ENCODE measurements at regions not wholly inside any gene's neighbourhood (a gene's known extent, or its start where the extent isn't known, plus 50 kb on each side); places are given as distances from the start of the nearest gene placed in this dataset.
"Not testable (repeated sequence)": the region's sequence is repeated elsewhere in the genome, so short reads cannot be mapped to it uniquely, and the experiment has no call there.

DNA sequence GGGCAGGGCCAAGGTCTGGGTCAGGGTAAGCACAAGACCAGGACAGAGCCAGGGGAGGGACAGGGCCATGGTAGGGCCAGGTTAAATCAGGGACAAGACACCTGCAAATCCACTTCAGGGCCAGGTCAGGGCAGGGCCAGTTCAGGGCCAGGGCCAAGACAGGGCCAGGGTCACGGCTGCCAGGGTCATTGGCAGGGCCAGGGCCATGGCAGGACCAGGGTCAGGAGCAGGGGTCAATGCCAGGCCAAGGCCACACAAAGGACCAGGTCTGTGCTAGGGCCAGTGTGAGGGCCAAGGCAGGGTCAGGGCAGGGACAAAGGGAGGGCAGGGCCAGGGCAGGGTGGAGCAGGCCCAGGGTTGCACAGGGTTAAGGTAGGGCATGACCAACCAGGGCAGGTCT lies 399.2 kb downstream of the GOLGA6L6 start:
- H3K4me1 ChIP-seq (ENCODE audit: control insufficient read depth in 1 of 2, insufficient read depth in 2 of 2, low read length in 2 of 2); BruUV-seq (replicated peaks); H3K9me3 ChIP-seq (ENCODE audit: control insufficient read depth in 1 of 2, insufficient read depth in 1 of 2, low read depth in 1 of 2, low read length in 2 of 2); H3K27ac ChIP-seq (ENCODE audit: low read depth, low read length); H3K4me3 ChIP-seq (replicated peaks in 1 of 2; ENCODE audit: low read depth in 1 of 2, low read length in 2 of 2); H3K4me2 ChIP-seq (ENCODE audit: low read length); H3K27me3 ChIP-seq (ENCODE audit: insufficient read depth, low read length); DNase-seq (ENCODE audit: low read depth, low spot score); ATAC-seq; H3K9me2 ChIP-seq (ENCODE audit: insufficient read depth); POLR2A ChIA-PET; H3K79me2 ChIP-seq (ENCODE audit: insufficient read depth, low read length); H4K20me1 ChIP-seq (ENCODE audit: insufficient read depth); H2AFZ ChIP-seq (ENCODE audit: low read depth, low read length, poor library complexity, severe bottlenecking); CTCF ChIA-PET; H3K36me3 ChIP-seq (ENCODE audit: control insufficient read depth in 1 of 2, insufficient read depth in 2 of 2, low read length in 2 of 2); intact Hi-C loops (cut with micrococcal nuclease); RAD21 ChIA-PET (ENCODE audit: low non-redundant PET in 1 of 2, low total read pairs in 2 of 2, uncharacterized antibody in 2 of 2, unreplicated experiment in 2 of 2); H3K9ac ChIP-seq (ENCODE audit: low read length): not testable (repeated sequence)

DNA sequence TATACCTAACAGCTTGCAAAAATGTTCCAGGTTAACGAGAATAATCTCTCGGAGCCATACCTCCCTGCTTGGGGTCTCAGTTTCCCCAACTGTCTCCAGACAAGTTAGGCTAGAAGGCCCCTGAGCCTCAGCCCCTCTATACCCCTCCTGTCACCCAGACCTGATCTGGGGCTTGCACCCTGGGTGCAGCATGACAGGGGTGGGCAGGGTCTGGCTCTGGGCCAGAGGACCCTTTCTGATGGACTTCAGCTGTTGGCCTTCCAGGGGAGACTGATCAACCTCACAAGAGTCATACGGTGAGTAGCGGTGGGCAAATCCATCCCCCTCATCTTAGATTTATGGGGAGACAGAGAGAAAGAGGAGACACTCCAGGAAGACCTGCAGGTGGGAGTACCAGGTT lies 416.9 kb downstream of the GOLGA6L6 start:
- ATAC-seq; POLR2A ChIA-PET; H3K27ac ChIP-seq (ENCODE audit: low read depth, low read length); BruUV-seq (replicated peaks); H3K4me1 ChIP-seq (ENCODE audit: control insufficient read depth in 1 of 2, insufficient read depth in 2 of 2, low read length in 2 of 2); H2AFZ ChIP-seq (ENCODE audit: low read depth, low read length, poor library complexity, severe bottlenecking); DNase-seq (ENCODE audit: low read depth, low spot score); CTCF ChIA-PET; H4K20me1 ChIP-seq (ENCODE audit: insufficient read depth); H3K9ac ChIP-seq (ENCODE audit: low read length); intact Hi-C loops (cut with micrococcal nuclease); H3K4me3 ChIP-seq (replicated peaks in 1 of 2; ENCODE audit: low read depth in 1 of 2, low read length in 2 of 2); H3K79me2 ChIP-seq (ENCODE audit: insufficient read depth, low read length); H3K9me3 ChIP-seq (ENCODE audit: control insufficient read depth in 1 of 2, insufficient read depth in 1 of 2, low read depth in 1 of 2, low read length in 2 of 2); H3K27me3 ChIP-seq (ENCODE audit: insufficient read depth, low read length); H3K9me2 ChIP-seq (ENCODE audit: insufficient read depth); RAD21 ChIA-PET (ENCODE audit: low non-redundant PET in 1 of 2, low total read pairs in 2 of 2, uncharacterized antibody in 2 of 2, unreplicated experiment in 2 of 2); H3K36me3 ChIP-seq (ENCODE audit: control insufficient read depth in 1 of 2, insufficient read depth in 2 of 2, low read length in 2 of 2); H3K4me2 ChIP-seq (ENCODE audit: low read length): not testable (repeated sequence)

- no peak overlapping the region for H3K9ac ChIP-seq (ENCODE audit: low read length)
- H4K20me1 ChIP-seq (ENCODE audit: insufficient read depth): no peaks in the 10 kb centered on the region
- POLR2A ChIA-PET: no interaction called here
- DNase-seq (ENCODE audit: low read depth, low spot score) (no peak), ATAC-seq (no peak)
- H3K9me2 ChIP-seq (ENCODE audit: insufficient read depth): no peaks in the 10 kb centered on the region
- no peaks in the 10 kb centered on the region for H3K79me2 ChIP-seq (ENCODE audit: insufficient read depth, low read length)
- intact Hi-C loops (cut with micrococcal nuclease): no loop called here
- no peaks in the 10 kb centered on the region for H3K4me1 ChIP-seq (ENCODE audit: control insufficient read depth in 1 of 2, insufficient read depth in 2 of 2, low read length in 2 of 2)
- H3K9me3 ChIP-seq (ENCODE audit: control insufficient read depth in 1 of 2, insufficient read depth in 1 of 2, low read depth in 1 of 2, low read length in 2 of 2): no peaks in the 10 kb centered on the region
- no peak overlapping the region for H3K27ac ChIP-seq (ENCODE audit: low read depth, low read length)
- no peak overlapping the region for H2AFZ ChIP-seq (ENCODE audit: low read depth, low read length, poor library complexity, severe bottlenecking)
- H3K36me3 ChIP-seq (ENCODE audit: control insufficient read depth in 1 of 2, insufficient read depth in 2 of 2, low read length in 2 of 2): no peaks in the 10 kb centered on the region
- RAD21 ChIA-PET (ENCODE audit: low non-redundant PET in 1 of 2, low total read pairs in 2 of 2, uncharacterized antibody in 2 of 2, unreplicated experiment in 2 of 2): no interaction called here
- no peak overlapping the region for H3K4me3 ChIP-seq (replicated peaks in 1 of 2; ENCODE audit: low read depth in 1 of 2, low read length in 2 of 2)
- H3K27me3 ChIP-seq (ENCODE audit: insufficient read depth, low read length): no peaks in the 10 kb centered on the region
- H3K4me2 ChIP-seq (ENCODE audit: low read length): no peak overlapping the region
- BruUV-seq (replicated peaks): no TSS peak
- CTCF ChIA-PET: no interaction called here
- TF ChIP-seq CBX3 (IDR thresholded peaks at IDR 0.05; ENCODE audit: low read depth) (no peak), CTCF (IDR thresholded peaks at IDR 0.05 in 2 of 3, conservative IDR thresholded peaks at IDR 0.05 in 1 of 3; ENCODE audit: borderline replicate concordance in 1 of 3, insufficient read depth in 1 of 3, low read depth in 2 of 3, low read length in 2 of 3) (no peak), ELF1 (IDR thresholded peaks at IDR 0.05; ENCODE audit: borderline replicate concordance, low read depth) (no peak), EGR1 (IDR thresholded peaks at IDR 0.05; ENCODE audit: low read depth) (no peak), ZNF274 (IDR thresholded peaks at IDR 0.05; ENCODE audit: low read depth, low read length) (no peak), POLR2AphosphoS5 (IDR thresholded peaks at IDR 0.05; ENCODE audit: low read depth, low read length) (no peak), SIN3A (IDR thresholded peaks at IDR 0.05; ENCODE audit: low read depth) (no peak), ZFX (IDR thresholded peaks at IDR 0.05) (no peak)
- TF ChIP-seq, protein P1, sequence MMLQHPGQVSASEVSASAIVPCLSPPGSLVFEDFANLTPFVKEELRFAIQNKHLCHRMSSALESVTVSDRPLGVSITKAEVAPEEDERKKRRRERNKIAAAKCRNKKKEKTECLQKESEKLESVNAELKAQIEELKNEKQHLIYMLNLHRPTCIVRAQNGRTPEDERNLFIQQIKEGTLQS (IDR thresholded peaks at IDR 0.05): no peak
- TF ChIP-seq, protein P2, sequence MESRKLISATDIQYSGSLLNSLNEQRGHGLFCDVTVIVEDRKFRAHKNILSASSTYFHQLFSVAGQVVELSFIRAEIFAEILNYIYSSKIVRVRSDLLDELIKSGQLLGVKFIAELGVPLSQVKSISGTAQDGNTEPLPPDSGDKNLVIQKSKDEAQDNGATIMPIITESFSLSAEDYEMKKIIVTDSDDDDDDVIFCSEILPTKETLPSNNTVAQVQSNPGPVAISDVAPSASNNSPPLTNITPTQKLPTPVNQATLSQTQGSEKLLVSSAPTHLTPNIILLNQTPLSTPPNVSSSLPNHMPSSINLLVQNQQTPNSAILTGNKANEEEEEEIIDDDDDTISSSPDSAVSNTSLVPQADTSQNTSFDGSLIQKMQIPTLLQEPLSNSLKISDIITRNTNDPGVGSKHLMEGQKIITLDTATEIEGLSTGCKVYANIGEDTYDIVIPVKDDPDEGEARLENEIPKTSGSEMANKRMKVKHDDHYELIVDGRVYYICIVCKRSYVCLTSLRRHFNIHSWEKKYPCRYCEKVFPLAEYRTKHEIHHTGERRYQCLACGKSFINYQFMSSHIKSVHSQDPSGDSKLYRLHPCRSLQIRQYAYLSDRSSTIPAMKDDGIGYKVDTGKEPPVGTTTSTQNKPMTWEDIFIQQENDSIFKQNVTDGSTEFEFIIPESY (IDR thresholded peaks at IDR 0.05; ENCODE audit: extremely low read depth, insufficient replicate concordance, low read length): no peak
These were observed 435.6 kb downstream of the GOLGA6L6 start for GRCh38 chr15:20106026-20106425.

Data from HCT116 (cell line).